Esophagus squamous epithelium (tissue), 4 donors: ENCODE measurements at regions not wholly inside any gene's neighbourhood (a gene's known extent, or its start where the extent isn't known, plus 50 kb on each side); places are given as distances from the start of the nearest gene placed in this dataset.

Experiments used
- POLR2A ChIP-seq, 4 donors: fragments of 450-650 bp; IDR thresholded peaks; one replicate each; pipeline ENCODE4 v1.6.1; 2017; ENCODE audit warnings: antibody characterized with exemption in 4 of 4, mild to moderate bottlenecking in 4 of 4, moderate library complexity in 3 of 4
- TF ChIP-seq, protein P1 (sequence below), 6 experiments: fragments of 450-650 bp in 4 of 6; fragments of 200-600 bp in 2 of 6; sonication (generic) in 2 of 6; IDR thresholded peaks; one replicate each; pipeline ENCODE4 v1.5.1; 2016 to 2019; ENCODE audit warnings: antibody characterized with exemption in 6 of 6, mild to moderate bottlenecking in 4 of 6, moderate library complexity in 4 of 6

DNA sequence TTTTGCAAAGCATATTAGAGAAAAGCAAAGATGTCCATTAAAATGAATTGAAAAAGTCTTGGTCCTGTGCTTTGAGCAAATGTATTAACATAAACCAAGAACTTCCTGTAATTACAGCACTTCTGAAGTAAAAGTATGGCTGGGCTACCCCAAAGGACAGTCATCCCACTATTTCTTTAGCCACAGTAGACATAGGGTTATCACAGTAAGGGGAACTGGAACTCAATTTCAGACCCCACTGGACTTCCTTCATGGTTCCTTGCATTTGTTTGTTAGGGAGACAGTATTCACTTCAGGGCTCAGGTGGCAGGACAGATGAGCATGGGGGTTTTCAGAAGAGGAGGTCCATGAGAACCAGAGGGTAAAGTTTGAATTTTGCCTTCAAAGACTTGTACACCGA, 203.1 kb upstream of the PDE1C start:
- TF ChIP-seq, protein P1, sequence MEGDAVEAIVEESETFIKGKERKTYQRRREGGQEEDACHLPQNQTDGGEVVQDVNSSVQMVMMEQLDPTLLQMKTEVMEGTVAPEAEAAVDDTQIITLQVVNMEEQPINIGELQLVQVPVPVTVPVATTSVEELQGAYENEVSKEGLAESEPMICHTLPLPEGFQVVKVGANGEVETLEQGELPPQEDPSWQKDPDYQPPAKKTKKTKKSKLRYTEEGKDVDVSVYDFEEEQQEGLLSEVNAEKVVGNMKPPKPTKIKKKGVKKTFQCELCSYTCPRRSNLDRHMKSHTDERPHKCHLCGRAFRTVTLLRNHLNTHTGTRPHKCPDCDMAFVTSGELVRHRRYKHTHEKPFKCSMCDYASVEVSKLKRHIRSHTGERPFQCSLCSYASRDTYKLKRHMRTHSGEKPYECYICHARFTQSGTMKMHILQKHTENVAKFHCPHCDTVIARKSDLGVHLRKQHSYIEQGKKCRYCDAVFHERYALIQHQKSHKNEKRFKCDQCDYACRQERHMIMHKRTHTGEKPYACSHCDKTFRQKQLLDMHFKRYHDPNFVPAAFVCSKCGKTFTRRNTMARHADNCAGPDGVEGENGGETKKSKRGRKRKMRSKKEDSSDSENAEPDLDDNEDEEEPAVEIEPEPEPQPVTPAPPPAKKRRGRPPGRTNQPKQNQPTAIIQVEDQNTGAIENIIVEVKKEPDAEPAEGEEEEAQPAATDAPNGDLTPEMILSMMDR (IDR thresholded peaks at IDR 0.05) = no peak
- TF ChIP-seq POLR2A (IDR thresholded peaks at IDR 0.05) = no peak
